ENCODE measurements at regions not wholly inside any gene's neighbourhood (a gene's known extent, or its start where the extent isn't known, plus 50 kb on each side); places are given as distances from the start of the nearest gene placed in this dataset.

GRCh38 chr3:70383360-70383831 lies 71.0 kb upstream of the MDFIC2 start:
- Histone ChIP-seq H4K20me1 (ENCODE audit: insufficient read depth) (no peaks in the 10 kb centered on the region), H3F3A (ENCODE audit: insufficient read depth, low read length, poor library complexity, severe bottlenecking) (no peaks in the 10 kb centered on the region), H3K9me2 (ENCODE audit: insufficient read depth, low read length) (no peaks in the 10 kb centered on the region), H3K79me2 (replicated peaks; ENCODE audit: insufficient read depth, low read length) (no peaks in the 10 kb centered on the region), H3K9ac (ENCODE audit: low read length) (no peak overlapping the region), H2AFZ (ENCODE audit: low read depth, low read length) (no peak overlapping the region), H3K4me2 (ENCODE audit: low read length) (no peak overlapping the region), H3K4me3 (ENCODE audit: low read length) (no peak overlapping the region), H3K9me3 (ENCODE audit: low read length) (no peaks in the 10 kb centered on the region), H3K27me3 (ENCODE audit: insufficient read depth, low read depth, low read length) (no peaks in the 10 kb centered on the region), H3K36me3 (ENCODE audit: insufficient read depth, low read length) (no peaks in the 10 kb centered on the region), H3K27ac (ENCODE audit: low read length) (no peak overlapping the region)
- no peak for TF ChIP-seq MXI1 (conservative IDR thresholded peaks at IDR 0.05; ENCODE audit: poor library complexity, severe bottlenecking)
- TF ChIP-seq SMC3 (conservative IDR thresholded peaks at IDR 0.05; ENCODE audit: poor library complexity), result no peak
- no peak for TF ChIP-seq TAF1 (IDR thresholded peaks at IDR 0.05; ENCODE audit: low read depth)

- H3F3A ChIP-seq (ENCODE audit: insufficient read depth, low read length, poor library complexity, severe bottlenecking), result no peaks in the 10 kb centered on the region
- no peak overlapping the region for H3K9ac ChIP-seq (ENCODE audit: low read length)
- H3K4me2 ChIP-seq (ENCODE audit: low read length), result no peak overlapping the region
- H3K27ac ChIP-seq (ENCODE audit: low read length), result no peak overlapping the region
- H3K9me3 ChIP-seq (ENCODE audit: low read length), result no peaks in the 10 kb centered on the region
- no peaks in the 10 kb centered on the region for H3K79me2 ChIP-seq (replicated peaks; ENCODE audit: insufficient read depth, low read length)
- H2AFZ ChIP-seq (ENCODE audit: low read depth, low read length), result no peak overlapping the region
- H3K36me3 ChIP-seq (ENCODE audit: insufficient read depth, low read length), result no peaks in the 10 kb centered on the region
- no peaks in the 10 kb centered on the region for H3K9me2 ChIP-seq (ENCODE audit: insufficient read depth, low read length)
- TF ChIP-seq MXI1 (conservative IDR thresholded peaks at IDR 0.05; ENCODE audit: poor library complexity, severe bottlenecking), result no peak
- no peak for TF ChIP-seq SMC3 (conservative IDR thresholded peaks at IDR 0.05; ENCODE audit: poor library complexity)
- no peak for TF ChIP-seq TAF1 (IDR thresholded peaks at IDR 0.05; ENCODE audit: low read depth)
- TF ChIP-seq POLR2AphosphoS5 (IDR thresholded peaks at IDR 0.05), result no peak
- no peak for TF ChIP-seq REST (IDR thresholded peaks at IDR 0.05; ENCODE audit: borderline replicate concordance)
- TF ChIP-seq EZH2 (IDR thresholded peaks at IDR 0.05; ENCODE audit: borderline replicate concordance, insufficient read depth, low read length, poor library complexity, severe bottlenecking), result no peak
- TF ChIP-seq EP300 (conservative IDR thresholded peaks at IDR 0.05; ENCODE audit: poor library complexity, severe bottlenecking), result no peak
- no peak for TF ChIP-seq CTCF (IDR thresholded peaks at IDR 0.05; ENCODE audit: poor library complexity, severe bottlenecking)
- TF ChIP-seq RAD21 (conservative IDR thresholded peaks at IDR 0.05), result no peak
- H3K4me3 ChIP-seq (ENCODE audit: low read length), result no peak overlapping the region
- no peaks in the 10 kb centered on the region for H3K27me3 ChIP-seq (ENCODE audit: insufficient read depth, low read depth, low read length)
- H4K20me1 ChIP-seq (ENCODE audit: insufficient read depth), result no peaks in the 10 kb centered on the region
Observed at GRCh38 chr3:70374179-70374578, 61.7 kb upstream of the MDFIC2 start.

Small RNAs in the stretch of these regions (small RNA-seq; reads per million reads assigned to genes)
- gene COX6CP6 (0 reads per million in 3 experiments), gene RNU6-281P (0 reads per million in 3 experiments)

Measured in neural cell (in vitro differentiated cells).